GM18861 (cell line): ENCODE measurements at regions not wholly inside any gene's neighbourhood (a gene's known extent, or its start where the extent isn't known, plus 50 kb on each side); places are given as distances from the start of the nearest gene placed in this dataset.

Source experiments
- ATAC-seq: cut with Tn5 transposase; IDR thresholded peaks from one replicate; pipeline ENCODE4 v1.9.1; 2021; ENCODE audit not compliant: unreplicated experiment

GRCh38 chr7:115719963-115720362, 310.6 kb downstream of the TFEC start:
- ATAC-seq, result no peak

- no peak for ATAC-seq
Measured at GRCh38 chr7:115709664-115710063, 320.9 kb downstream of the TFEC start.

GRCh38 chr7:115708013-115708341, 322.6 kb downstream of the TFEC start:
- no peak for ATAC-seq

DNA sequence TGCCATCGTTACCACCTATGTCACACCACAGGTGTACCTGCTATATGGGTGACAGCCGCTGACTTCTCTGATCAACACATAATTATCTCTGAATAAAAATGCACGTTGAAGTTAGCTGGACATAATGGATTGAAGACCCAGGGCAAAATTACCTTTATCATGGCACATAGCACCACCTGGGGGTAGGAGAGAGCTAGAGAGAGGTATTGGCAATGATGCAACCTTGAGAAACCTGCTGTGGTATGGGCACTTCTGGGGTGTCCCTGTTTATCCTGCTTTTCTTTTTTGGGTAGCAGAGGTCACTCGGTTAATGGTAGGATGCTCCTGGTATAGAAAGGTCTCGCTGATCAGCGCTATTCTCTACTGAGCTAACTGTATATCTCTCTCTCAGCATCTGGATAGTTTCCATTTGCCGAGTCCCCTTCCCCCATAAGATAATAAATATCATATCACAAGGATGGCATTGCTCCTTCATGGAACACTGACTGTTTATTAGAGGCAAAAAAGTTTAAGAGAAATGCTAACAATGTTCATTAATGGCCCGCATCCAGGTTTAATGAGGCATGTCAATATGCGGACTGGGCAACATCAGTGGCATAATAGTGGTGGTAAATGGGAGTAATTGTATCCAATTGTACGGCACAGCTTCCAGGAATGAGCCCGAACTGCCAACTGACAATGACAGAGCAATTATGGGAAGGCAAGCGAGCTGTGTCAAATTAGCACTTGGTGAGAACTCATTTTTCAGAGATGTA, 323.1 kb downstream of the TFEC start:
- ATAC-seq, result no peak

- ATAC-seq, result no peak
Measured at GRCh38 chr7:115704884-115705283, 325.7 kb downstream of the TFEC start.

DNA sequence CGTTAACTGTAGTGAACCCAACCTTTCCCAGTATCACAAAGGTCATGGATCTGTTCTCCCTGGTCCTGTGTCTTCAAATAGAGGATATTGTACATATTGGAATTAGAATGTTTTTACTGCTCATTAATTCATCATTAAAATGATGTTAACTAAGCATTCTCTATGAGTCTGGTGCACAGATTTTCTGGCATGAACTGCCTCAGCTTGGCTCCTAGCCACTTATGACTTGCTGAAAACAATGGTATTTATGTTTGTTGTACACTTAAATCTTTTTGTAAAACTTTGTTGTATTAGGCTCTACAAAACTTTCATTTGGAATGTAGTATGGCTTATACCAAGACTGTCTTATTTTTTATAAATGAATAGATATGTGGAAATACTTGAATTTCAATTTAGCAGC, 329.4 kb downstream of the TFEC start:
- ATAC-seq, result no peak

DNA sequence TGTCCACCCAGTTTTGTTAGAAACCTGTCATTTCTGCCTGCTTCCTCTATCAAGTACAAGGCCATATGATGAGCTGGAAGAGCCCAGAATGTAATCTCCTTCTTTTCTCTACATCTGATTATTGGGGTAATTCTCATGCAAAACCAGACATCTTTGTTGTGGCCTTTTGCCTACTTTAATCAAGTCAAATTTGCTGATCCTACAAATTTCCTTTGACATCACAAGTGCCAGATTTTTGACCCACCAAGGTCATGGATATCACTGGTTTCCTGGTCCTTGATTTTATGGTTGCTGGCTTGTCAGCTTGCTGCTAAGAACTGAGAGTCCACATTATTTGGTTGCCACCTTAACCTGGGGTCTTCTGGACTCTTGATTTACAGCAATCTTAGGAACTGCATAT, 336.1 kb downstream of the TFEC start:
- no peak for ATAC-seq

- no peak for ATAC-seq
Measured at GRCh38 chr7:115693779-115694178, 336.8 kb downstream of the TFEC start.

- no peak for ATAC-seq
Measured at GRCh38 chr7:115689941-115690340, 340.6 kb downstream of the TFEC start.

DNA sequence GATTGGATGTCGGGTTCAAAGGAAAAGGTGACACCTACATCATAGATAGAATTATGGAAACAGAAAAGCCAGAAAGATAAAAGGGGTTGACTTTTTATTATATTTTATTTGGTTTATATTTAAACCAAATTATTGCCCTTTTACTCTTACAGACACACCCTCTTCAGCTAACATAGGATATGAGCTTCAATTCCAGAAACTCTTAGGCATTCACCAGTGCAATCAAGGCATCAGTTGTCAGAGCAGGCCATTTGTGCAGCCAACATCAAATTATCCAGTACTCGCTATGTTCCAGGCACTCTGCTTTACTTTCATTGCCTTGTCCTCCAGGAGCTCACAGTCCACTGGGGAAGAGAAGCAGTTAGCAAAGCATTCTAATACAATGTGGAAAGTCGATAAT, 347.5 kb downstream of the TFEC start:
- no peak for ATAC-seq

DNA sequence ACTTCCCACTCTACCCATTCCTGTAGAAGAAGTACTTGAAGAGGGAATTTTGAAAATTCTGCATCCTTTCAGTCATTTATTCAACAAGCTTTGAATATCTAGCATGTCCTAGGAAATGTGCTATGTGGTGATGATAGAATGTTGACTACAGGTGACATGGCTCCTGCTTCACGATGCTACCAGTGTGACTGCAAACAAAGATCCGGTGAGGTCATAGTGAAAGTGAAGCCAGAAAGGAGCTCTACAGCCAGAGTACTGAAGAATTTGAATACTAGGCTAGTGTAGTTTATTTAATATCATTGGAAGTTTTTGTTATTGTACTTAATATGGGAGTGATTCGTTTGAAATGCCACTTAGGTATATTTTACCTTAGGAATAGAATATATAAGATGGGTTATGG, 348.1 kb downstream of the TFEC start:
- peak; percentile 59 for ATAC-seq

- ATAC-seq, result no peak
Measured at GRCh38 chr7:115680921-115681320, 349.6 kb downstream of the TFEC start.

GRCh38 chr7:115679976-115680375, 350.6 kb downstream of the TFEC start:
- peak; percentile 76 for ATAC-seq

- ATAC-seq, result no peak
Measured at GRCh38 chr7:115679423-115679822, 351.1 kb downstream of the TFEC start.

DNA sequence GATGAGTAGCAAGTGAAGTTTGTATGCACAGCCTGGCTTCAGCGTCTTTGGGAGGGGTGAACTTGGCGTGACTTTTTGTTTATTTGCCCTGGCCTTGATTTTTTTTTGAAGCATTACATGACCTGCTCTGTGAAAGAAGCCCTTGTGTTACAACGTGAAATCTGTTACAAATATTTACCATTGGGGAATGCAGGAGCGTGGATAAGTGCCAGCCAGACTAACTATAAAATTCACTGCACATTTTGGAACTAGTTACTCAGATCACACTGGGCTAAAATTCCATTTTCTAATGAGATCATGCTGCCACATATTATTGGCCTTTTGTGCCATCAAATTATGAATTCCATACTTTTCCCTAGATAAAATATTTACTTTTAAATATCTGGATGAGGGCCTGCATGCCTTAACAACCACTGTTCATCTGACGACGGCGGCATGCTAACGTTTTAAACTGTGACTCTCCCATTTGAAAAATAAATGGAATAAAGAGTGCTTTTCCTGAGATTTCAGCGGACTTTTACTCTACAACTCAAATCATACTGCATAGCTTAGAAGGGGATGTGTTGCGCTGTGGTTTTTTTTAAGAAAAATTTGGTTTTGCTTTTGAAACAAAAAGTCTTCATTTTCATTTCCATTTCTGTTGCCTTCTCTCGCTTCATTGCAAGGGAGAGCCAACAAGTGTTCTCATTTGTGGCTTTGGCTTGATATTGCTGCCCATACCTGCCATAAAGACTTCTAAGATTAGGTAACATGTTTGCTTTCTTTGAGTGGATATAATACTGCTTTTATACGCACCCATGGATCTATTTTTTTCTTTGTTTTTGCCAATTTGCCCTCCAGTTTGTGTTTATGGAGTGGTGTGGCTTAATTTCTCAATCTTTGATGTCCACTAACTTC, 352.2 kb downstream of the TFEC start:
- ATAC-seq, result no peak

- no peak for ATAC-seq
Measured at GRCh38 chr7:115676707-115677106, 353.9 kb downstream of the TFEC start.

- ATAC-seq, result no peak
Measured at GRCh38 chr7:115676080-115676479, 354.5 kb downstream of the TFEC start.

- no peak for ATAC-seq
Measured at GRCh38 chr7:115674467-115675024, 356.0 kb downstream of the TFEC start.

DNA sequence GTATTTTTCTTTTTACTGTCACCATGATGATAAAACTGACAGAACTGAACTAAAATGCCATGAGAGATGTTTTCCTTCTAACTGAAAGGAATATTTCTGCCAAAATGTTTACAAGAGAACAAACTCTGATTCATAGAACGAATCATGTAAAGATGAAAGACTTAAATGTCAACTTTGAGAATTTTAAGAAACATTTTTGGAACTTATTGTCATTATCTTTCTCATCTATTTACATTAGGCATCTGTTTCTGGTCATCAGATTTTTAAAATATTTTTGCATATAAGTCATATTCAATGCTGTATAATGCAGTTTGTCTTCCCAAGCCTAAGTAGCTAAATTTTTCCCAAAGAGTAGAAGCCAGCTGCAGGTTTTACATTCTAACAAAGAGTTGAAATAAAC, 358.5 kb downstream of the TFEC start:
- ATAC-seq, result no peak

DNA sequence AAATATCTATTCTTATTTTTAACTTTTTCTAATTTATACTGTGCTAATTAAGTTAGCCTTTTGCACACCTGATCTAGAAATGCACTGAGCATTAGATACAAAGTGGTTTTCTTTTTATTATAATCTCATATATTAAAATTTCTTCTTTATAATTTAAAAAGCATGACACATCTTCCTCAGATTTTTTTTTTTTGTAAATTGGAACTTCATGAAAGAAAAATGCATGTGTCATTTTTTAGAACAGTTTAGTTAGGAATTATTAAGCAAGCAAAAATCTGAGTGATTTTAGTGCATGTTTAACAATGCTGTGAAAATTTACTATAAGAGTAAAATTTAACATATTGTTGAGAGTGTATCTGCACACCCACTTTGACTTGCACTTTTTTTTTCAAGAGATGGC, 367.9 kb downstream of the TFEC start:
- no peak for ATAC-seq

DNA sequence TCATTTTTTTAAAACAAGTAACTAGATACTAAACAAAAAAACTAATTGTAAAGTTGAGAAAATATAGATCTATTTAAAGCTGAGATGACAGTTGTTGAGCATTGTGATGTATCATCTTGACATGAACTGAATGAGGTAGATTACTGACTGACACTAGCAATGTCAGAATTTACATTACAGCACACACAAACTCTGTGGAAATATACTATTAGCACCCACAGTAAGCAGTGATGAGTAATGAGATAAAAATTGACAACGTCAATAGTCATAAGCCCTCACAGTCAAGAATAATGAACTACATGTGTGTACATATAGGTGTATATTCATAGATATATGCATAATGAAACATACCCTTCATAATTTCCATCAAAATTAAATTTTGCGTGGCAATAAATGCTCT, 368.4 kb downstream of the TFEC start:
- no peak for ATAC-seq

GRCh38 chr7:115658223-115658622, 372.3 kb downstream of the TFEC start:
- ATAC-seq, result no peak
